ENCODE measurements at regions not wholly inside any gene's neighbourhood (a gene's known extent, or its start where the extent isn't known, plus 50 kb on each side); places are given as distances from the start of the nearest gene placed in this dataset.

- ATAC-seq (ENCODE audit: low read depth) (no peak), DNase-seq (peak; percentile 51)
- Histone ChIP-seq H3K56ac (ENCODE audit: extremely low read depth, insufficient read depth, low read length) (no peak overlapping the region), H3K79me1 (ENCODE audit: low read depth in 1 of 2, low read length in 2 of 2) (no peaks in the 10 kb centered on the region), H2AFZ (replicated peaks; ENCODE audit: low read length, poor library complexity) (no peak overlapping the region), H2BK5ac (ENCODE audit: low read depth, low read length, poor library complexity, severe bottlenecking) (no peak overlapping the region), H2BK120ac (ENCODE audit: low read depth, low read length) (no peak overlapping the region), H4K8ac (ENCODE audit: low read depth in 2 of 2, low read length in 2 of 2) (no peak overlapping the region), H2AK5ac (ENCODE audit: low read depth, low read length) (0 out of 2 replicates have a peak overlapping the region, but pooled peaks have one; percentile 2), H3K18ac (ENCODE audit: low read depth, low read length) (no peak overlapping the region), H3K9ac (ENCODE audit: low read depth, low read length) (no peak overlapping the region), H3K27me3 (ENCODE audit: control insufficient read depth, insufficient read depth, low read length) (no peaks in the 10 kb centered on the region), H2BK20ac (ENCODE audit: low read depth, low read length) (no peak overlapping the region), H3K27ac (ENCODE audit: insufficient read depth, low read length) (no peak overlapping the region), H3K4ac (ENCODE audit: low read depth, low read length) (no peak overlapping the region), H3K36me3 (ENCODE audit: control insufficient read depth, insufficient read depth, low read length) (no peaks in the 10 kb centered on the region), H2BK15ac (ENCODE audit: low read depth, low read length) (no peak overlapping the region), H4K20me1 (ENCODE audit: insufficient read depth, low read length) (no peaks in the 10 kb centered on the region), H2AK9ac (replicated peaks; ENCODE audit: low read depth, low read length, poor library complexity) (no peak overlapping the region), H3K14ac (replicated peaks; ENCODE audit: low read depth, low read length) (no peak overlapping the region; the same call in 1 of the 2 replicates), H3K4me2 (ENCODE audit: low read depth, low read length) (no peak overlapping the region), H3K4me3 (ENCODE audit: insufficient read depth, low read depth, low read length) (no peak overlapping the region), H3K4me1 (ENCODE audit: control insufficient read depth, insufficient read depth, low read length) (no peaks in the 10 kb centered on the region), H3K9me1 (ENCODE audit: insufficient read depth, low read length) (no peaks in the 10 kb centered on the region), H3K23ac (ENCODE audit: low read depth, low read length) (no peak overlapping the region), H4K5ac (ENCODE audit: low read depth, low read length) (no peak overlapping the region), H3K9me3 (ENCODE audit: control insufficient read depth, insufficient read depth, low read length) (no peaks in the 10 kb centered on the region; the same call in 1 of the 2 replicates), H4K91ac (ENCODE audit: insufficient read depth, low read depth, low read length) (no peak overlapping the region)
- dilution Hi-C loops (cut with HindIII; ENCODE audit: low sequenced_read_pairs, unreplicated experiment), result no loop called here
- CTCF ChIA-PET, result no interaction called here
- no TSS peak for BruUV-seq (replicated peaks)
- in situ Hi-C loops (cut with MboI; ENCODE audit: low sequenced_read_pairs), result no loop called here
- intact Hi-C loops (cut with micrococcal nuclease), result no loop called here
- POLR2A ChIA-PET (ENCODE audit: unreplicated experiment), result no interaction called here
- no peak for TF ChIP-seq RFX5 (IDR thresholded peaks at IDR 0.05; ENCODE audit: low read depth, low read length)
- TF ChIP-seq NFE2L2 (IDR thresholded peaks at IDR 0.05; ENCODE audit: low read depth, low read length), result no peak
- no peak for TF ChIP-seq CHD1 (IDR thresholded peaks at IDR 0.05; ENCODE audit: low read depth, low read length)
These were observed 110.8 kb upstream of the EGFR start for GRCh38 chr7:54907981-54908380.

Measured in IMR-90 (cell line).